Caco-2 (cell line): ENCODE measurements at regions not wholly inside any gene's neighbourhood (a gene's known extent, or its start where the extent isn't known, plus 50 kb on each side); places are given as distances from the start of the nearest gene placed in this dataset.
"Not testable (repeated sequence)": the region's sequence is repeated elsewhere in the genome, so short reads cannot be mapped to it uniquely, and the experiment has no call there.

Experiments used
- BruUV-seq: library from RNA; stranded (reverse); fragments of 400-500 nt; replicated peaks from 2 replicates; lab custom pipeline; 2021; lab: Mats Ljungman, UMichigan
- CTCF ChIA-PET: fragments of 300-600 bp; sonication (Branson Sonifier 250); formaldehyde crosslinking; loops from one replicate; lab custom pipeline; 2022; ENCODE audit warnings: antibody characterized with exemption; lab: Charles Lee
- POLR2A ChIA-PET: fragments of 300-600 bp; sonication (Branson Sonifier 250); formaldehyde crosslinking; loops from one replicate; lab custom pipeline; 2022; ENCODE audit warnings: antibody characterized with exemption; lab: Charles Lee
- DNase-seq, 2 experiments: peaks; one replicate each; pipeline versions ENCODE4 v3.0.0 to v3.0.0-alpha.2; 2020 to 2022
- H3K27me3 ChIP-seq: replicated peaks from 2 replicates; pipeline ENCODE4 v1.6.0; 2011; ENCODE audit warnings: low read length; ENCODE audit not compliant: control insufficient read depth, insufficient read depth
- H3K36me3 ChIP-seq: 2 replicates; pipeline ENCODE4 v1.5.1; 2011; ENCODE audit warnings: low read length; ENCODE audit not compliant: control insufficient read depth, insufficient read depth
- H3K4me1 ChIP-seq: fragments of 250-450 bp; sonication (Bioruptor Pico); 2 replicates; pipeline ENCODE4 v1.5.1; 2020; ENCODE audit warnings: mild to moderate bottlenecking
- H3K4me3 ChIP-seq: 2 replicates; pipeline ENCODE4 v1.5.1; 2011; ENCODE audit warnings: low read depth, mild to moderate bottlenecking, control low read depth, low read length
- H3K9me3 ChIP-seq: fragments of 250-450 bp; sonication (Bioruptor Pico); 2 replicates; pipeline ENCODE4 v1.5.1; 2020; ENCODE audit warnings: mild to moderate bottlenecking, moderate library complexity
- H3K27ac Mint-ChIP-seq: one replicate; pipeline ENCODE4 v1.8.0; 2022; ENCODE audit warnings: mixed read lengths; ENCODE audit not compliant: unreplicated experiment
- H3K27me3 Mint-ChIP-seq: one replicate; pipeline ENCODE4 v1.8.0; 2022; ENCODE audit warnings: mixed read lengths; ENCODE audit not compliant: insufficient read depth, unreplicated experiment
- H3K36me3 Mint-ChIP-seq: one replicate; pipeline ENCODE4 v1.8.0; 2022; ENCODE audit warnings: mild to moderate bottlenecking, mixed read lengths; ENCODE audit not compliant: insufficient read depth, unreplicated experiment
- H3K4me1 Mint-ChIP-seq: one replicate; pipeline ENCODE4 v1.8.0; 2022; ENCODE audit warnings: low read depth, mixed read lengths; ENCODE audit not compliant: unreplicated experiment
- H3K4me3 Mint-ChIP-seq: one replicate; pipeline ENCODE4 v1.8.0; 2022; ENCODE audit warnings: mild to moderate bottlenecking, moderate library complexity, mixed read lengths; ENCODE audit not compliant: unreplicated experiment
- H3K9me3 Mint-ChIP-seq: one replicate; pipeline ENCODE4 v1.8.0; 2022; ENCODE audit warnings: mixed read lengths; ENCODE audit not compliant: unreplicated experiment
- intact Hi-C: fragments of 100-400 bp; cut with micrococcal nuclease; formaldehyde crosslinking; loops from one replicate; pipeline ENCODE4 v1.10.0; 2022; ENCODE audit not compliant: unreplicated experiment
- TF ChIP-seq, protein P1 (sequence below), 2 experiments: fragments of 200-600 bp in 1 of 2; IDR thresholded peaks; 1 replicate in 1 of 2; 2 replicates in 1 of 2; pipeline versions ENCODE4 v1.5.1 to v1.8.0; 2011 to 2022; ENCODE audit warnings: antibody characterized with exemption in 1 of 2, control low read depth in 1 of 2, inconsistent platforms in 1 of 2, low read depth in 1 of 2, low read length in 1 of 2, mild to moderate bottlenecking in 1 of 2, moderate library complexity in 1 of 2; ENCODE audit not compliant: insufficient read depth in 1 of 2, severe bottlenecking in 1 of 2, unreplicated experiment in 1 of 2

DNA sequence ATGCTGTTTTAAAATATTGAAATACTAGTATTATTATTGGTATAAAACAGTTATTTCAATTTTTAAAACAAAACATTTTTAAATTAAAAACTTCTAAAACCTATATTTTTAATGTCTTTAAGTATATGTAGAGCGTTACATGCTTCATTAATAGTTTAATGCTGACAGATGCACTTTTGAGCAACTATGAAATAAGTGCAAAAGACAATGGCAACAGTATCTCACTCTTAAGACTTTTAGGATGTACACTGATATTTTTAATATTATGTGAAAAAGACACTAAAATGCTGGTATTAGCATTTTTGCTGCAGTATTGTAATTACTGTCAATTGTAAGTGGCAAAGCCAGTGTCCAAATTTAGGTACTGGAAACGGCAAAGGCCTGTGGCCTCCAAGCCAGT lies 93.2 kb upstream of the NAA35 start:
- H3K4me1 Mint-ChIP-seq, BruUV-seq, H3K9me3 ChIP-seq, H3K4me3 ChIP-seq, H3K27me3 ChIP-seq, H3K4me1 ChIP-seq, H3K36me3 ChIP-seq, H3K4me3 Mint-ChIP-seq, DNase-seq, CTCF ChIA-PET, intact Hi-C loops, H3K36me3 Mint-ChIP-seq, H3K9me3 Mint-ChIP-seq, H3K27me3 Mint-ChIP-seq, H3K27ac Mint-ChIP-seq, POLR2A ChIA-PET: not testable (repeated sequence)

DNA sequence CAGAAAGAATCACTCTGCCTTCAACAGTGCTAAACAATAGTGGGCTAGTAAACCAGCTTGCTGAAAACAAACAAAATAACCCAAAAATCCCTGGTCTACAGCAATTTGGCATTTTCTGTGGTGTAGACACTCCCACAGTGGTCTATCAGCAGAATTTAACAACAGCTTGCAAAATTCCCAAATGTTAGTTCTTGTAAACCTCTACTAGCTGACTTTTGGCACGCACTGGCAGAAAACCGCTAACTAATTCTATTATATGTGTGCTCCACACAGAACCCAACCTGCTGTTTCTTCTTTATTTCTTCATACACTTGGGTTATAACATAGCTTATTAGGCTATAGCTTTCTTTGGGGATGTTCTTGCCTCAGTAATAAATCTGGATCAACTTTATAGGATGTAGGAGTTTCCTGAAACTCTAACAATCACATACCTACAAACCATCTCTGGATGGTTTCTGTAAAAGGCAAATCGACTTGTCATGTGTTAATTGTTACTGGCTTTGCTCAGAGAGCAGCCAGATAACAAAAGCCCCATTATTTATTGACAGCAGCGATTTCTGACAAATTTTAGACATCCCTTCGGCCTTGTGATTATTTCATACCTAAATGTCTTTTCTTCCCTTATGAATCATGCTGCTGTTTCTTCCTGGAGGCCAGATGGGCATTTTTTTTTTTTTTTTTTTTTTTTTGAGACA lies 82.7 kb upstream of the NAA35 start:
- no peaks in the 10 kb centered on the region for H3K36me3 Mint-ChIP-seq
- Histone ChIP-seq H3K27me3 (no peaks in the 10 kb centered on the region), H3K4me3 (no peak overlapping the region), H3K9me3 (no peaks in the 10 kb centered on the region), H3K4me1 (no peaks in the 10 kb centered on the region), H3K36me3 (no peaks in the 10 kb centered on the region)
- H3K27me3 Mint-ChIP-seq = no peaks in the 10 kb centered on the region
- TF ChIP-seq, protein P1, sequence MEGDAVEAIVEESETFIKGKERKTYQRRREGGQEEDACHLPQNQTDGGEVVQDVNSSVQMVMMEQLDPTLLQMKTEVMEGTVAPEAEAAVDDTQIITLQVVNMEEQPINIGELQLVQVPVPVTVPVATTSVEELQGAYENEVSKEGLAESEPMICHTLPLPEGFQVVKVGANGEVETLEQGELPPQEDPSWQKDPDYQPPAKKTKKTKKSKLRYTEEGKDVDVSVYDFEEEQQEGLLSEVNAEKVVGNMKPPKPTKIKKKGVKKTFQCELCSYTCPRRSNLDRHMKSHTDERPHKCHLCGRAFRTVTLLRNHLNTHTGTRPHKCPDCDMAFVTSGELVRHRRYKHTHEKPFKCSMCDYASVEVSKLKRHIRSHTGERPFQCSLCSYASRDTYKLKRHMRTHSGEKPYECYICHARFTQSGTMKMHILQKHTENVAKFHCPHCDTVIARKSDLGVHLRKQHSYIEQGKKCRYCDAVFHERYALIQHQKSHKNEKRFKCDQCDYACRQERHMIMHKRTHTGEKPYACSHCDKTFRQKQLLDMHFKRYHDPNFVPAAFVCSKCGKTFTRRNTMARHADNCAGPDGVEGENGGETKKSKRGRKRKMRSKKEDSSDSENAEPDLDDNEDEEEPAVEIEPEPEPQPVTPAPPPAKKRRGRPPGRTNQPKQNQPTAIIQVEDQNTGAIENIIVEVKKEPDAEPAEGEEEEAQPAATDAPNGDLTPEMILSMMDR (IDR thresholded peaks at IDR 0.05; ENCODE audit: insufficient read depth in 1 of 2, low read depth in 1 of 2, low read length in 1 of 2, severe bottlenecking in 1 of 2, unreplicated experiment in 1 of 2) = no peak
- intact Hi-C loops = no loop called here
- BruUV-seq = no TSS peak
- H3K9me3 Mint-ChIP-seq = no peaks in the 10 kb centered on the region
- CTCF ChIA-PET = no interaction called here
- H3K4me1 Mint-ChIP-seq = no peaks in the 10 kb centered on the region
- no peak overlapping the region for H3K27ac Mint-ChIP-seq
- H3K4me3 Mint-ChIP-seq = no peak overlapping the region
- no peak for DNase-seq
- POLR2A ChIA-PET = no interaction called here

DNA sequence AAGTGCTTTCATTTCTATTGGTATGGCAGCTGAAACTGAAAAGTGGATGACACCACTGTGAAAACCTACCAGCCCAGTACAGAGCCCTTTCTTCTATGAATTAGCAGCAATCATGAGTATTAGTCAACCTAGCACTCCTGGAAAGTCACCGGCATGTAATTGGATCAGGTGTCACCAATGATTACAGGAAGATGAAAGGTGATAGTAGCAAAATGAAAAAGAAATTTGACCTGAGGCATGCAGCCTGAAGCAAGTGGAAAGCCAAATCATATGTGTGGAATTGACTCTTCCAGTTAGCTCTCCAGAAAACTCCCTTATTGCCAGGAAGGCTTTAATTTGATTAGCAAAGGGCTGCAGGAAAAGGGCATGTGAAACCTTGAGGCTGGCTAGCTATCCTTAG lies 81.2 kb upstream of the NAA35 start:
- no peak overlapping the region for H3K27ac Mint-ChIP-seq
- no peaks in the 10 kb centered on the region for H3K36me3 Mint-ChIP-seq
- POLR2A ChIA-PET = no interaction called here
- H3K9me3 ChIP-seq = no peaks in the 10 kb centered on the region
- no peaks in the 10 kb centered on the region for H3K27me3 ChIP-seq
- no peaks in the 10 kb centered on the region for H3K27me3 Mint-ChIP-seq
- H3K9me3 Mint-ChIP-seq = no peaks in the 10 kb centered on the region
- H3K4me3 Mint-ChIP-seq = no peak overlapping the region
- BruUV-seq = no TSS peak
- CTCF ChIA-PET = no interaction called here
- intact Hi-C loops = no loop called here
- no peaks in the 10 kb centered on the region for H3K36me3 ChIP-seq
- TF ChIP-seq, protein P1 (IDR thresholded peaks at IDR 0.05; ENCODE audit: insufficient read depth in 1 of 2, low read depth in 1 of 2, low read length in 1 of 2, severe bottlenecking in 1 of 2, unreplicated experiment in 1 of 2) = no peak
- no peak overlapping the region for H3K4me3 ChIP-seq
- no peaks in the 10 kb centered on the region for H3K4me1 Mint-ChIP-seq
- no peak for DNase-seq
- no peaks in the 10 kb centered on the region for H3K4me1 ChIP-seq

DNA sequence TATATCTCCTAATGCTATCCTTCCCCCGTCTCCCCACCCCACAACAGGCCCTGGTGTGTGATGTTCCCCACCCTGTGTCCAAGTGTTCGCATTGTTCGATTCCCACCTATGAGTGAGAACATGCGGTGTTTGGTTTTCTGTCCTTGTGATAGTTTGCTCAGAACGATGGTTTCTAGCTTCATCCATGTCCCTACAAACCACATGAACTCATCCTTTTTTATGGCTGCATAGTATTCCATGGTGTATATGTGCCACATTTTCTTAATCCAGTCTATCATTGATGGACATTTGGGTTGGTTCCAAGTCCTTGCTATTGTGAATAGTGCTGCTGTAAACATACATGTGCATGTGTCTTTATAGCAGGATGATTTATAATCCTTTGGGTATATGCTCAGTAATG lies 79.1 kb upstream of the NAA35 start:
- POLR2A ChIA-PET, H3K4me1 ChIP-seq, H3K27me3 Mint-ChIP-seq, H3K36me3 Mint-ChIP-seq, intact Hi-C loops, H3K9me3 Mint-ChIP-seq, H3K9me3 ChIP-seq, H3K4me3 ChIP-seq, H3K27me3 ChIP-seq, H3K27ac Mint-ChIP-seq, H3K4me3 Mint-ChIP-seq, H3K36me3 ChIP-seq, CTCF ChIA-PET, DNase-seq, H3K4me1 Mint-ChIP-seq, BruUV-seq: not testable (repeated sequence)
